DND-41 (cell line): ENCODE measurements at regions not wholly inside any gene's neighbourhood (a gene's known extent, or its start where the extent isn't known, plus 50 kb on each side); places are given as distances from the start of the nearest gene placed in this dataset.

Source experiments
- ATAC-seq: fragments of 200-7000 bp; cut with Tn5 transposase; 3 replicates; pipeline ENCODE4 v1.9.1; 2021; ENCODE audit warnings: low read depth; ENCODE audit not compliant: insufficient read depth
- DNase-seq: peaks from one replicate; pipeline ENCODE4 v3.0.0-alpha.2; 2020
- H2AFZ ChIP-seq: 2 replicates; pipeline ENCODE4 v1.6.0; 2012; ENCODE audit warnings: low read depth, low read length
- H3K27ac ChIP-seq: 2 replicates; pipeline ENCODE4 v1.5.1; 2012; ENCODE audit warnings: low read length, inconsistent platforms
- H3K27me3 ChIP-seq: fragments of 200-600 bp; sonication (generic); 2 replicates; pipeline ENCODE4 v1.6.0; 2012; ENCODE audit warnings: low read length, mild to moderate bottlenecking, inconsistent platforms; ENCODE audit not compliant: insufficient read depth, poor library complexity
- H3K36me3 ChIP-seq: 2 replicates; pipeline ENCODE4 v1.5.1; 2012; ENCODE audit warnings: low read length, inconsistent platforms; ENCODE audit not compliant: insufficient read depth
- H3K4me1 ChIP-seq: 2 replicates; pipeline ENCODE4 v1.5.1; 2012; ENCODE audit warnings: mild to moderate bottlenecking, low read length; ENCODE audit not compliant: insufficient read depth
- H3K4me2 ChIP-seq: 2 replicates; pipeline ENCODE4 v1.6.0; 2012; ENCODE audit warnings: mild to moderate bottlenecking, moderate library complexity, low read length, inconsistent platforms; ENCODE audit not compliant: insufficient read depth
- H3K4me3 ChIP-seq, 2 experiments: fragments of 200-600 bp in 1 of 2; shearing (Covaris generic) in 1 of 2; 2 replicates each; pipeline ENCODE4 v1.5.1; 2012 to 2016; ENCODE audit warnings: inconsistent platforms in 2 of 2, low read length in 2 of 2, mild to moderate bottlenecking in 2 of 2, low read depth in 1 of 2, moderate library complexity in 1 of 2
- H3K79me2 ChIP-seq: 2 replicates; pipeline ENCODE4 v1.6.0; 2012; ENCODE audit warnings: low read length, inconsistent platforms; ENCODE audit not compliant: insufficient read depth
- H3K9ac ChIP-seq: 2 replicates; pipeline ENCODE4 v1.6.0; 2012; ENCODE audit warnings: low read depth, mild to moderate bottlenecking, inconsistent platforms, low read length, moderate library complexity
- H3K9me3 ChIP-seq: 2 replicates; pipeline ENCODE4 v1.5.1; 2012; ENCODE audit warnings: low read length, moderate library complexity, mild to moderate bottlenecking, inconsistent platforms; ENCODE audit not compliant: insufficient read depth, severe bottlenecking
- H4K20me1 ChIP-seq: 2 replicates; pipeline ENCODE4 v1.6.0; 2012; ENCODE audit warnings: low read length; ENCODE audit not compliant: insufficient read depth
- CTCF ChIP-seq: IDR thresholded peaks from 2 replicates; pipeline ENCODE4 v1.5.1; 2012; ENCODE audit warnings: borderline replicate concordance, low read length, moderate library complexity, mild to moderate bottlenecking; ENCODE audit not compliant: poor library complexity, severe bottlenecking; ENCODE audit errors: extremely low read depth
- EZH2 ChIP-seq: IDR thresholded peaks from 3 replicates; pipeline ENCODE4 v1.6.1; 2012; ENCODE audit warnings: borderline replicate concordance, low read depth, mild to moderate bottlenecking, moderate library complexity, low read length, inconsistent platforms; ENCODE audit not compliant: severe bottlenecking

DNA sequence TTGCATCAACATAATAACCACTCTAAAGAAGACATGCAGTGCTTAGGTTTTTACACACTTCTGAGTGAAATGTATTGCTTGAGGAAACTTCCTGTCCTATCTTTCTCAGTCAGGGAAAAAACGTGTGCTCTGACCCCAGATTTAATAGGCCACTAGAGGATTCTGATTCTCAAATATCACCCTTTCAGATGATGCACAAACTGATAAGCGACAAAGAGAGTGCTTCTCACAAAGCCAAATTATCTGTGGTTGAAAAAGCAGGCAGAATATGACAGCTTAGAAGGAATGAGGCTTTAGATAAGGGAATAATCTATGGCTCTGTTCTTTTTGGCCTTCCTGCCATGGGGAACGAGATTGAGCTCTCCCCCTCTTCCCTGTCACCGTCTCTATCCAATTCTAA is 583.4 kb upstream of the SGO1 start:
- Histone ChIP-seq H3K4me2 (no peak overlapping the region), H3K36me3 (no peaks in the 10 kb centered on the region), H3K9me3 (no peaks in the 10 kb centered on the region), H4K20me1 (no peaks in the 10 kb centered on the region), H2AFZ (no peak overlapping the region), H3K79me2 (no peaks in the 10 kb centered on the region), H3K27me3 (no peaks in the 10 kb centered on the region), H3K4me1 (no peaks in the 10 kb centered on the region), H3K9ac (no peak overlapping the region), H3K4me3 (no peak overlapping the region), H3K27ac (no peak overlapping the region)
- no peak for TF ChIP-seq EZH2
- TF ChIP-seq CTCF, result no peak
- DNase-seq (no peak), ATAC-seq (no peak)

- Histone ChIP-seq H3K4me2 (no peak overlapping the region), H4K20me1 (no peaks in the 10 kb centered on the region), H3K9ac (no peak overlapping the region), H3K9me3 (no peaks in the 10 kb centered on the region), H3K27me3 (no peaks in the 10 kb centered on the region), H3K4me1 (no peaks in the 10 kb centered on the region), H3K27ac (no peak overlapping the region), H3K36me3 (no peaks in the 10 kb centered on the region), H2AFZ (no peak overlapping the region), H3K4me3 (no peak overlapping the region), H3K79me2 (no peaks in the 10 kb centered on the region)
- ATAC-seq (no peak), DNase-seq (no peak)
- TF ChIP-seq EZH2 (no peak), CTCF (no peak)
Measured at GRCh38 chr3:20760981-20761380, 575.0 kb upstream of the SGO1 start.

- Histone ChIP-seq H3K4me3 (no peak overlapping the region), H3K9me3 (no peaks in the 10 kb centered on the region), H3K36me3 (no peaks in the 10 kb centered on the region), H3K4me1 (no peaks in the 10 kb centered on the region), H3K9ac (no peak overlapping the region), H4K20me1 (no peaks in the 10 kb centered on the region), H3K27me3 (no peaks in the 10 kb centered on the region), H3K79me2 (no peaks in the 10 kb centered on the region), H3K27ac (no peak overlapping the region), H3K4me2 (no peak overlapping the region), H2AFZ (no peak overlapping the region)
- DNase-seq (no peak), ATAC-seq (no peak)
- TF ChIP-seq CTCF (no peak), EZH2 (no peak)
Measured at GRCh38 chr3:20752416-20752815, 566.4 kb upstream of the SGO1 start.

- no peak overlapping the region for H3K4me3 ChIP-seq
- DNase-seq, result no peak
- no peaks in the 10 kb centered on the region for H3K27me3 ChIP-seq
- no peaks in the 10 kb centered on the region for H3K4me1 ChIP-seq
- H3K27ac ChIP-seq, result no peak overlapping the region
- no peak overlapping the region for H3K4me2 ChIP-seq
- ATAC-seq, result no peak
- H3K9ac ChIP-seq, result no peak overlapping the region
- H3K9me3 ChIP-seq, result no peaks in the 10 kb centered on the region
- no peaks in the 10 kb centered on the region for H4K20me1 ChIP-seq
- no peak overlapping the region for H2AFZ ChIP-seq
- H3K36me3 ChIP-seq, result no peaks in the 10 kb centered on the region
- H3K79me2 ChIP-seq, result no peaks in the 10 kb centered on the region
- TF ChIP-seq CTCF (no peak), EZH2 (no peak)
Measured at GRCh38 chr3:20751296-20751695, 565.3 kb upstream of the SGO1 start.
